HepG2 (cell line): ENCODE measurements at regions not wholly inside any gene's neighbourhood (a gene's known extent, or its start where the extent isn't known, plus 50 kb on each side); places are given as distances from the start of the nearest gene placed in this dataset.

Source experiments
- ATAC-seq: fragments of 200-7000 bp; cut with Tn5 transposase; 3 replicates; pipeline ENCODE4 v1.9.1; 2020; ENCODE audit warnings: mild to moderate bottlenecking, moderate library complexity
- BruUV-seq: library from RNA; stranded (reverse); fragments of 400-500 nt; replicated peaks from 2 replicates; lab custom pipeline; 2021; lab: Mats Ljungman, UMichigan
- CTCF ChIA-PET: fragments of 300-600 bp; formaldehyde crosslinking; extraction: SDS; loops from one replicate; lab custom pipeline; 2021; ENCODE audit warnings: low total read pairs, inconsistent platforms, low intra/inter-chr PET ratio; lab: Yijun Ruan, JAX
- POLR2A ChIA-PET: fragments of 350-600 bp; sonication (Branson Sonifier 250); formaldehyde crosslinking; loops from one replicate; lab custom pipeline; 2020; ENCODE audit warnings: antibody characterized with exemption, inconsistent platforms; lab: Yijun Ruan, JAX
- DNase-seq: peaks from one replicate; pipeline ENCODE4 v3.0.0-alpha.2; 2015; ENCODE audit warnings: low spot score
- FAIRE-seq: peaks from 3 replicates; lab custom pipeline; 2011; peaks lifted over from hg19 to GRCh38; lab: Jason Lieb, UNC
- H2AFZ ChIP-seq: one replicate; pipeline ENCODE4 v1.6.1; 2011; ENCODE audit warnings: low read length, inconsistent platforms
- H3K27ac ChIP-seq: fragments of 300-600 bp; 3 replicates; pipeline ENCODE4 v1.8.0; 2011; ENCODE audit warnings: mixed run types, mild to moderate bottlenecking, mixed read lengths, low read length, inconsistent platforms; ENCODE audit not compliant: insufficient read depth; ENCODE audit errors: extremely low read length
- H3K27me3 ChIP-seq, 2 experiments: fragments of 200-600 bp in 1 of 2; 2 replicates in 1 of 2; 3 replicates in 1 of 2; pipeline versions ENCODE4 v1.6.0 to v1.8.0; 2011; ENCODE audit warnings: low read length in 2 of 2, mild to moderate bottlenecking in 2 of 2, moderate library complexity in 2 of 2, inconsistent platforms in 1 of 2; ENCODE audit not compliant: insufficient read depth in 2 of 2, control insufficient read depth in 1 of 2
- H3K36me3 ChIP-seq, 2 experiments: fragments of 200-600 bp in 1 of 2; replicated peaks in 1 of 2; 2 replicates in 1 of 2; 3 replicates in 1 of 2; pipeline versions ENCODE4 v1.5.1 to v1.8.0; 2011; ENCODE audit warnings: low read length in 2 of 2, inconsistent platforms in 1 of 2; ENCODE audit not compliant: insufficient read depth in 2 of 2, control insufficient read depth in 1 of 2
- H3K4me1 ChIP-seq: 2 replicates; pipeline ENCODE4 v1.5.1; 2012; ENCODE audit warnings: low read length, inconsistent platforms; ENCODE audit not compliant: insufficient read depth
- H3K4me2 ChIP-seq: 2 replicates; pipeline ENCODE4 v1.6.0; 2011; ENCODE audit warnings: low read depth, low read length, inconsistent platforms
- H3K4me3 ChIP-seq, 3 experiments: fragments of 200-600 bp in 1 of 3; sonication (generic), shearing (Covaris generic) in 1 of 3; replicated peaks in 1 of 3; 2 replicates each; pipeline ENCODE4 v1.5.1; 2011 to 2016; ENCODE audit warnings: low read length in 3 of 3, inconsistent platforms in 2 of 3, low read depth in 2 of 3, mild to moderate bottlenecking in 2 of 3, control low read depth in 1 of 3, mixed read lengths in 1 of 3; ENCODE audit not compliant: insufficient read depth in 1 of 3
- H3K79me2 ChIP-seq: one replicate; pipeline ENCODE4 v1.6.1; 2011; ENCODE audit warnings: low read length, inconsistent platforms; ENCODE audit not compliant: insufficient read depth
- H3K9ac ChIP-seq: 2 replicates; pipeline ENCODE4 v1.6.0; 2011; ENCODE audit warnings: mild to moderate bottlenecking, low read depth, low read length, inconsistent platforms; ENCODE audit not compliant: insufficient read depth
- H3K9me3 ChIP-seq: 2 replicates; pipeline ENCODE4 v1.5.1; 2012; ENCODE audit warnings: mild to moderate bottlenecking, low read length
- H4K20me1 ChIP-seq: 2 replicates; pipeline ENCODE4 v1.6.0; 2011; ENCODE audit warnings: inconsistent platforms, mild to moderate bottlenecking, low read length, moderate library complexity; ENCODE audit not compliant: insufficient read depth
- ELK4 ChIP-seq: sonication (generic); formaldehyde crosslinking; IDR thresholded peaks from 2 replicates; pipeline ENCODE4 v1.9.0; 2021; ENCODE audit warnings: missing genetic modification reagents, borderline replicate concordance
- HINFP ChIP-seq: sonication (generic); formaldehyde crosslinking; IDR thresholded peaks from 2 replicates; pipeline ENCODE4 v1.4.0; 2020; ENCODE audit warnings: low read depth, mild to moderate bottlenecking, missing genetic modification reagents
- KLF16 ChIP-seq, 2 experiments: sonication (generic) in 1 of 2; formaldehyde crosslinking in 1 of 2; IDR thresholded peaks; 2 replicates each; pipeline versions ENCODE4 v1.6.1 to v1.8.0; 2016 to 2023; ENCODE audit warnings: missing genetic modification reagents in 2 of 2, missing compliant biosample characterization in 1 of 2
- MYNN ChIP-seq: sonication (generic); formaldehyde crosslinking; IDR thresholded peaks from 2 replicates; pipeline ENCODE4 v1.4.0; 2020; ENCODE audit warnings: mild to moderate bottlenecking, low read depth, missing genetic modification reagents
- NBN ChIP-seq: fragments of 450-650 bp; conservative IDR thresholded peaks from 2 replicates; pipeline ENCODE4 v1.6.1; 2017
- NPAS2 ChIP-seq: sonication (generic); formaldehyde crosslinking; IDR thresholded peaks from 2 replicates; pipeline ENCODE4 v1.8.0; 2022; ENCODE audit warnings: mild to moderate bottlenecking, missing genetic modification reagents, borderline replicate concordance
- PITX1 ChIP-seq: sonication (generic); formaldehyde crosslinking; IDR thresholded peaks from 2 replicates; pipeline ENCODE4 v1.5.1; 2020; ENCODE audit warnings: mild to moderate bottlenecking, missing genetic modification reagents
- POLR2G ChIP-seq: fragments of 200-400 bp; formaldehyde crosslinking; IDR thresholded peaks from 2 replicates; pipeline ENCODE4 v1.6.1; 2018; ENCODE audit warnings: mild to moderate bottlenecking, low read depth, low read length, moderate library complexity
- SP140L ChIP-seq: sonication (generic); formaldehyde crosslinking; IDR thresholded peaks from 2 replicates; pipeline ENCODE4 v1.4.0; 2020; ENCODE audit warnings: missing genetic modification reagents, borderline replicate concordance
- ZNF205 ChIP-seq: IDR thresholded peaks from 2 replicates; pipeline ENCODE4 v1.6.1; 2018; ENCODE audit warnings: missing biosample characterization, missing genetic modification reagents
- ZNF44 ChIP-seq: sonication (generic); formaldehyde crosslinking; IDR thresholded peaks from 2 replicates; pipeline ENCODE4 v1.5.1; 2020; ENCODE audit warnings: mild to moderate bottlenecking, missing genetic modification reagents
- ZNF468 ChIP-seq: sonication (generic); formaldehyde crosslinking; IDR thresholded peaks from 2 replicates; pipeline ENCODE4 v1.8.0; 2022; ENCODE audit warnings: mild to moderate bottlenecking, moderate library complexity, missing genetic modification reagents
- ZNF704 ChIP-seq: sonication (generic); formaldehyde crosslinking; IDR thresholded peaks from 2 replicates; pipeline ENCODE4 v1.8.1; 2023; ENCODE audit warnings: mild to moderate bottlenecking, inconsistent platforms, moderate library complexity, missing genetic modification reagents, borderline replicate concordance
- ZNF740 ChIP-seq: sonication (generic); formaldehyde crosslinking; IDR thresholded peaks from 2 replicates; pipeline ENCODE4 v1.4.0; 2020; ENCODE audit warnings: missing genetic modification reagents
- ZSCAN31 ChIP-seq: sonication (generic); formaldehyde crosslinking; IDR thresholded peaks from 2 replicates; pipeline ENCODE4 v1.5.0; 2020; ENCODE audit warnings: low read depth, mild to moderate bottlenecking, missing genetic modification reagents
- WGBS: methylation state at CpG from one replicate; pipeline ENCODE4 v1.1.6; 2017; ENCODE audit warnings: low lambda C conversion rate; 5-methylcytosine and 5-hydroxymethylcytosine counted together
- in situ Hi-C: cut with HindIII; loops from 2 replicates; pipeline ENCODE4 v1.10.0; 2017; ENCODE audit warnings: low pct_unique_long_range_greater_than_20kb; ENCODE audit not compliant: extremely low pct_ligation_motif_present
- intact Hi-C: fragments of 100-400 bp; cut with micrococcal nuclease; formaldehyde crosslinking; loops from one replicate; pipeline ENCODE4 v1.10.0; 2022; ENCODE audit not compliant: unreplicated experiment

- no TSS peak for BruUV-seq
- intact Hi-C loops (no loop called here), in situ Hi-C loops (loop anchor here (25.0 kb wide), 1 partner anchor 811 kb away; no protein-coding TSS in a partner anchor)
- Histone ChIP-seq H4K20me1 (no peaks in the 10 kb centered on the region), H3K79me2 (no peaks in the 10 kb centered on the region), H3K27ac (no peak overlapping the region), H2AFZ (no peak overlapping the region), H3K36me3 (no peaks in the 10 kb centered on the region), H3K9ac (no peak overlapping the region), H3K27me3 (no peaks in the 10 kb centered on the region), H3K9me3 (no peaks in the 10 kb centered on the region), H3K4me1 (peaks cover 21% of the 10 kb centered on the region), H3K4me3 (no peak overlapping the region), H3K4me2 (no peak overlapping the region)
- CTCF ChIA-PET, result no interaction called here
- TF ChIP-seq ELK4 (CRISPR knock-in tag), result no peak
- TF ChIP-seq ZNF205, result no peak
- TF ChIP-seq ZSCAN31 (CRISPR knock-in tag), result no peak
- no peak for TF ChIP-seq NBN
- TF ChIP-seq ZNF704 (CRISPR knock-in tag), result no peak
- TF ChIP-seq HINFP, result no peak
- TF ChIP-seq ZNF468, result no peak
- no peak for TF ChIP-seq PITX1 (CRISPR knock-in tag)
- TF ChIP-seq NPAS2 (CRISPR knock-in tag), result no peak
- no peak for TF ChIP-seq KLF16 (CRISPR knock-in tag; IDR thresholded peaks at IDR 0.05)
- no peak for TF ChIP-seq ZNF740 (CRISPR knock-in tag)
- no peak for TF ChIP-seq SP140L
- no peak for TF ChIP-seq ZNF44
- no peak for TF ChIP-seq MYNN (CRISPR knock-in tag)
- no peak for TF ChIP-seq POLR2G
- no peak for ATAC-seq
- 76% methylated on average over 4 of the region's 4 CpGs for WGBS
- no peak for FAIRE-seq
- DNase-seq, result no peak
- POLR2A ChIA-PET, result no interaction called here
Observed at GRCh38 chr12:115472852-115473251, 788.9 kb upstream of the TBX3 start.
